ENCODE measurements at regions not wholly inside any gene's neighbourhood (a gene's known extent, or its start where the extent isn't known, plus 50 kb on each side); places are given as distances from the start of the nearest gene placed in this dataset.

GRCh38 chr4:154916068-154916467, 135.0 kb downstream of the RBM46 start:
- Histone ChIP-seq H3K79me2 (no peaks in the 10 kb centered on the region), H3K4me2 (no peak overlapping the region), H3K27me3 (no peaks in the 10 kb centered on the region), H3K4me1 (ENCODE audit: insufficient read depth) (no peaks in the 10 kb centered on the region), H3K36me3 (replicated peaks; ENCODE audit: insufficient read depth, low read depth) (no peaks in the 10 kb centered on the region), H3K27ac (no peak overlapping the region), H3K9me3 (ENCODE audit: low read depth) (no peaks in the 10 kb centered on the region), H3K9me2 (replicated peaks; ENCODE audit: insufficient read depth) (no peaks in the 10 kb centered on the region), H3K4me3 (no peak overlapping the region), H2AFZ (no peak overlapping the region), H4K20me1 (ENCODE audit: insufficient read depth, poor library complexity, severe bottlenecking) (no peaks in the 10 kb centered on the region)
- WGBS (ENCODE audit: low lambda C conversion rate, missing lambda C conversion rate), result 86% methylated on average over 3 of the region's 3 CpGs
- TF ChIP-seq EZH2phosphoT487 (IDR thresholded peaks at IDR 0.05; ENCODE audit: low read depth, severe bottlenecking, unreplicated experiment), result no peak
- no peak for TF ChIP-seq EZH2 (IDR thresholded peaks at IDR 0.05; ENCODE audit: borderline replicate concordance)
- TF ChIP-seq CTCF (IDR thresholded peaks at IDR 0.05; ENCODE audit: poor library complexity), result no peak
- no peak for DNase-seq (ENCODE audit: low spot score)

GRCh38 chr4:154927126-154927680, 146.1 kb downstream of the RBM46 start:
- no peaks in the 10 kb centered on the region for H3K9me2 ChIP-seq (replicated peaks; ENCODE audit: insufficient read depth)
- no peak for DNase-seq (ENCODE audit: low spot score)
- 88% methylated on average over 3 of the region's 3 CpGs for WGBS (ENCODE audit: low lambda C conversion rate, missing lambda C conversion rate)
- H3K27ac ChIP-seq, result no peak overlapping the region
- H3K79me2 ChIP-seq, result no peaks in the 10 kb centered on the region
- H3K4me1 ChIP-seq (ENCODE audit: insufficient read depth), result no peaks in the 10 kb centered on the region
- H3K27me3 ChIP-seq, result no peaks in the 10 kb centered on the region
- H3K9me3 ChIP-seq (ENCODE audit: low read depth), result no peaks in the 10 kb centered on the region
- H4K20me1 ChIP-seq (ENCODE audit: insufficient read depth, poor library complexity, severe bottlenecking), result no peaks in the 10 kb centered on the region
- no peak overlapping the region for H3K4me3 ChIP-seq
- no peak overlapping the region for H3K4me2 ChIP-seq
- no peaks in the 10 kb centered on the region for H3K36me3 ChIP-seq (replicated peaks; ENCODE audit: insufficient read depth, low read depth)
- H2AFZ ChIP-seq, result no peak overlapping the region
- TF ChIP-seq EZH2 (IDR thresholded peaks at IDR 0.05; ENCODE audit: borderline replicate concordance), result no peak
- TF ChIP-seq CTCF (IDR thresholded peaks at IDR 0.05; ENCODE audit: poor library complexity), result no peak

GRCh38 chr4:154928640-154929257, 147.7 kb downstream of the RBM46 start:
- Histone ChIP-seq H2AFZ (no peak overlapping the region), H3K27me3 (no peaks in the 10 kb centered on the region), H3K4me2 (no peak overlapping the region), H3K36me3 (replicated peaks; ENCODE audit: insufficient read depth, low read depth) (no peaks in the 10 kb centered on the region), H4K20me1 (ENCODE audit: insufficient read depth, poor library complexity, severe bottlenecking) (no peaks in the 10 kb centered on the region), H3K9me2 (replicated peaks; ENCODE audit: insufficient read depth) (no peaks in the 10 kb centered on the region), H3K79me2 (no peaks in the 10 kb centered on the region), H3K4me1 (ENCODE audit: insufficient read depth) (no peaks in the 10 kb centered on the region), H3K9me3 (ENCODE audit: low read depth) (no peaks in the 10 kb centered on the region), H3K27ac (no peak overlapping the region), H3K4me3 (no peak overlapping the region)
- WGBS (ENCODE audit: low lambda C conversion rate, missing lambda C conversion rate), result 52% methylated on average over 6 of the region's 6 CpGs
- TF ChIP-seq CTCF (IDR thresholded peaks at IDR 0.05; ENCODE audit: poor library complexity) (peak; percentile 59), EZH2phosphoT487 (IDR thresholded peaks at IDR 0.05; ENCODE audit: low read depth, severe bottlenecking, unreplicated experiment) (no peak)
- peak; percentile 53 for DNase-seq (ENCODE audit: low spot score)

Measured in hepatocyte (in vitro differentiated cells).